ENCODE measurements at regions not wholly inside any gene's neighbourhood (a gene's known extent, or its start where the extent isn't known, plus 50 kb on each side); places are given as distances from the start of the nearest gene placed in this dataset.
A peak's percentile ranks its signal among the peaks of the same experiment; 100 is the strongest.

DNA sequence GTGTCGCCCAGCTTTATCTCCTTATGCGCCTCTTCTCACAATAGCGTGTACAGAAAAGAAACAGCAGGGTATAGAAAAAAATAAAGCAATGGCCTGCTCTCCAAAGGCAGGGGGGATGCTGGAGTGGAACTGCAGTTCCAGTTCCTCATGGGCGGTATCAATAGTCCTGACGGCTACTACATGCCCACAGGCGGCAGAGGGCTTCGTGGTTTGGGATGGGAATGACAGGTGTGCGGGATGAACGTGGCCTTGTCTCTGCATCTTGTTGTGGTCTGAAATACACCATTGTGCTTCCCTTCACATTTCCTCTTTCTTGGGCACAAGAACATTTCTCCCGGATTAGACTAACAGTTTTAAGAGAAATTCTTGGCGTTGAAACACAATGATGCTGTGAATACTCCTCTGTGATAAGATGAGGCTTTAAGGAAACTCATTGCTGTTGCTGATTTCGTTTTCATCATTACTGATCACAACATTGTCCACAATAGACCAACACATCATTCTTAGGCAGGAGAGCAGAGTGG, 124.1 kb upstream of the IGFBP7 start:
- in situ Hi-C loops (cut with HindIII; ENCODE audit: low pct_ligation_motif_present, low sequenced_read_pairs), result no loop called here
- no peak for DNase-seq
- H3K27ac ChIP-seq, result no peak overlapping the region
- no peak overlapping the region for H3K4me3 ChIP-seq (ENCODE audit: low read depth, low read length)
- H3K36me3 ChIP-seq (replicated peaks), result no peaks in the 10 kb centered on the region
- TF ChIP-seq, protein P1, sequence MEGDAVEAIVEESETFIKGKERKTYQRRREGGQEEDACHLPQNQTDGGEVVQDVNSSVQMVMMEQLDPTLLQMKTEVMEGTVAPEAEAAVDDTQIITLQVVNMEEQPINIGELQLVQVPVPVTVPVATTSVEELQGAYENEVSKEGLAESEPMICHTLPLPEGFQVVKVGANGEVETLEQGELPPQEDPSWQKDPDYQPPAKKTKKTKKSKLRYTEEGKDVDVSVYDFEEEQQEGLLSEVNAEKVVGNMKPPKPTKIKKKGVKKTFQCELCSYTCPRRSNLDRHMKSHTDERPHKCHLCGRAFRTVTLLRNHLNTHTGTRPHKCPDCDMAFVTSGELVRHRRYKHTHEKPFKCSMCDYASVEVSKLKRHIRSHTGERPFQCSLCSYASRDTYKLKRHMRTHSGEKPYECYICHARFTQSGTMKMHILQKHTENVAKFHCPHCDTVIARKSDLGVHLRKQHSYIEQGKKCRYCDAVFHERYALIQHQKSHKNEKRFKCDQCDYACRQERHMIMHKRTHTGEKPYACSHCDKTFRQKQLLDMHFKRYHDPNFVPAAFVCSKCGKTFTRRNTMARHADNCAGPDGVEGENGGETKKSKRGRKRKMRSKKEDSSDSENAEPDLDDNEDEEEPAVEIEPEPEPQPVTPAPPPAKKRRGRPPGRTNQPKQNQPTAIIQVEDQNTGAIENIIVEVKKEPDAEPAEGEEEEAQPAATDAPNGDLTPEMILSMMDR (IDR thresholded peaks at IDR 0.05; ENCODE audit: low read depth, low read length, missing control alignments), result no peak
- peaks cover 2% of the 10 kb centered on the region for H3K27me3 ChIP-seq (replicated peaks)

DNA sequence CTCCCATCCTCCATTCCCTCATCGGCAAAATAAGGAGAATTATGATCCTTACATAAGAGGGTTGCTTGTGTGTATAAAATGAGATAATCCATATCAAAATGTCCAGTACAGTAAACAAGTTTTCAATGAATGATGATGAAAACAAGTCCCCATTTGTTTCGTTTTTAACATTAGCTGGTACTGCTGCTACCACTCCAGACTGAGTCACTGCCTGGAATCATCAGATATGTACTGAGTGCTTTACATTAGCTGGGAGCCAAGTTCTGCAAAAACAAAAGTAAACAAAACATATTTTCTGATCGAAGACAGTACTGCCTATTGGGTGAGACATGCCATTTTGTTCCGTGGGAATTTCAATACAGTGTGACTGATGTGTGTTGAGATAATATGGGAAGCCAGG, 123.2 kb upstream of the IGFBP7 start:
- TF ChIP-seq, protein P1 (IDR thresholded peaks at IDR 0.05; ENCODE audit: low read depth, low read length, missing control alignments), result no peak
- Histone ChIP-seq H3K27me3 (replicated peaks) (peaks cover 2% of the 10 kb centered on the region), H3K4me3 (ENCODE audit: low read depth, low read length) (no peak overlapping the region), H3K36me3 (replicated peaks) (no peaks in the 10 kb centered on the region), H3K27ac (no peak overlapping the region)
- DNase-seq, result peak; percentile 31
- in situ Hi-C loops (cut with HindIII; ENCODE audit: low pct_ligation_motif_present, low sequenced_read_pairs), result no loop called here

DNA sequence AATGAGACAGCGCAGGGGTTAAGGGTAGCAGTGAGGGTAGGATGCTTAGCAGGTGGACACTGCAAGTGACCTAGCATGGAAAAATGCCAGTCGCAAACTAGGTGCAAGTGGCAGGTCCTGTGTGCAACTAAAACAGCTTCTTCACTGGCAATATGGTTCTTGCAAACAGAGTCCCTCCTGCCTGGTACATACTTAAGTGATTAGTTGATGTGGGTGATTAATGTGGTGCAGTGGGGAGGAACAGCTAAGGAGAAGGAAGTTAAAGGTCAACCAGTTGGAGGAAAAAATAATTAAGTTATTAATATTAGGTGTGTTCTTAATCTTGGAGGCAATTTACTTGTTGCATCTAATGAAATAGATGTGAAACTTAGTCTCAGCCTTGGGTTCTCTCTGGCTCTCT, 121.6 kb upstream of the IGFBP7 start:
- in situ Hi-C loops (cut with HindIII; ENCODE audit: low pct_ligation_motif_present, low sequenced_read_pairs), result no loop called here
- Histone ChIP-seq H3K36me3 (replicated peaks) (no peaks in the 10 kb centered on the region), H3K27ac (no peak overlapping the region), H3K4me3 (ENCODE audit: low read depth, low read length) (no peak overlapping the region), H3K27me3 (replicated peaks) (no peaks in the 10 kb centered on the region)
- DNase-seq, result no peak
- TF ChIP-seq, protein P1 (IDR thresholded peaks at IDR 0.05; ENCODE audit: low read depth, low read length, missing control alignments), result no peak

- Histone ChIP-seq H3K27ac (no peak overlapping the region), H3K4me3 (ENCODE audit: low read depth, low read length) (no peak overlapping the region), H3K27me3 (replicated peaks) (no peaks in the 10 kb centered on the region), H3K36me3 (replicated peaks) (no peaks in the 10 kb centered on the region)
- in situ Hi-C loops (cut with HindIII; ENCODE audit: low pct_ligation_motif_present, low sequenced_read_pairs), result no loop called here
- DNase-seq, result no peak
- TF ChIP-seq, protein P1 (IDR thresholded peaks at IDR 0.05; ENCODE audit: low read depth, low read length, missing control alignments), result no peak
Observed at GRCh38 chr4:57220734-57221133, 110.5 kb upstream of the IGFBP7 start.

- Histone ChIP-seq H3K27me3 (replicated peaks) (no peaks in the 10 kb centered on the region), H3K36me3 (replicated peaks) (no peaks in the 10 kb centered on the region), H3K27ac (no peak overlapping the region), H3K4me3 (ENCODE audit: low read depth, low read length) (no peak overlapping the region)
- DNase-seq, result no peak
- in situ Hi-C loops (cut with HindIII; ENCODE audit: low pct_ligation_motif_present, low sequenced_read_pairs), result no loop called here
- TF ChIP-seq, protein P1 (IDR thresholded peaks at IDR 0.05; ENCODE audit: low read depth, low read length, missing control alignments), result no peak
Observed at GRCh38 chr4:57220172-57220571, 110.0 kb upstream of the IGFBP7 start.

- H3K27me3 ChIP-seq (replicated peaks), result no peaks in the 10 kb centered on the region
- no peak overlapping the region for H3K4me3 ChIP-seq (ENCODE audit: low read depth, low read length)
- TF ChIP-seq, protein P1 (IDR thresholded peaks at IDR 0.05; ENCODE audit: low read depth, low read length, missing control alignments), result no peak
- H3K36me3 ChIP-seq (replicated peaks), result no peaks in the 10 kb centered on the region
- in situ Hi-C loops (cut with HindIII; ENCODE audit: low pct_ligation_motif_present, low sequenced_read_pairs), result no loop called here
- no peak overlapping the region for H3K27ac ChIP-seq
- DNase-seq, result no peak
Observed at GRCh38 chr4:57219431-57219830, 109.2 kb upstream of the IGFBP7 start.

All from brain microvascular endothelial cell (primary cell).